ENCODE measurements at regions not wholly inside any gene's neighbourhood (a gene's known extent, or its start where the extent isn't known, plus 50 kb on each side); places are given as distances from the start of the nearest gene placed in this dataset.

DNA sequence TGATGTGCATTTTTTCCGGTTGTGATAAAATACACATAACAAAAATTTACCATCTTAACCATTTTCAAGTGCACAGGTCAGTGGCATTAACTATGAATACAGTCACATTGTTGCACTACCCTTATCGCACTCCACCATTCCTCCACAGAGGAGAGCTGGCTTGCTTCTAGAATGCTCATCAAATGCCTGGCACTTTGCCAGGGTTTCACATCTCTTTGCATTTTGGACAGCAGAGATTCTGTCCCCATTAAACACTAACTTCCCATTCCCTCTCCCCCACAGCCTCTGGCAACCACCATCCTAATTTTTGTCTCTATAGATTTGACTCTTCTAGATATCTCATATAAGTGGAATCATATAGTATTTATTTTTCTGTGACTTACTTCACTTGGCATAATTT, 165.0 kb downstream of the ASB1 start:
- TF ChIP-seq, protein P1, sequence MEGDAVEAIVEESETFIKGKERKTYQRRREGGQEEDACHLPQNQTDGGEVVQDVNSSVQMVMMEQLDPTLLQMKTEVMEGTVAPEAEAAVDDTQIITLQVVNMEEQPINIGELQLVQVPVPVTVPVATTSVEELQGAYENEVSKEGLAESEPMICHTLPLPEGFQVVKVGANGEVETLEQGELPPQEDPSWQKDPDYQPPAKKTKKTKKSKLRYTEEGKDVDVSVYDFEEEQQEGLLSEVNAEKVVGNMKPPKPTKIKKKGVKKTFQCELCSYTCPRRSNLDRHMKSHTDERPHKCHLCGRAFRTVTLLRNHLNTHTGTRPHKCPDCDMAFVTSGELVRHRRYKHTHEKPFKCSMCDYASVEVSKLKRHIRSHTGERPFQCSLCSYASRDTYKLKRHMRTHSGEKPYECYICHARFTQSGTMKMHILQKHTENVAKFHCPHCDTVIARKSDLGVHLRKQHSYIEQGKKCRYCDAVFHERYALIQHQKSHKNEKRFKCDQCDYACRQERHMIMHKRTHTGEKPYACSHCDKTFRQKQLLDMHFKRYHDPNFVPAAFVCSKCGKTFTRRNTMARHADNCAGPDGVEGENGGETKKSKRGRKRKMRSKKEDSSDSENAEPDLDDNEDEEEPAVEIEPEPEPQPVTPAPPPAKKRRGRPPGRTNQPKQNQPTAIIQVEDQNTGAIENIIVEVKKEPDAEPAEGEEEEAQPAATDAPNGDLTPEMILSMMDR (IDR thresholded peaks at IDR 0.05) = no peak
- TF ChIP-seq ZFX (IDR thresholded peaks at IDR 0.05; ENCODE audit: borderline replicate concordance) = no peak
